HCT116 (cell line): ENCODE measurements at regions not wholly inside any gene's neighbourhood (a gene's known extent, or its start where the extent isn't known, plus 50 kb on each side); places are given as distances from the start of the nearest gene placed in this dataset.

Source experiments
- ATAC-seq: fragments of 200-7000 bp; cut with Tn5 transposase; 2 replicates; pipeline ENCODE4 v1.9.1; 2020; ENCODE audit warnings: mild to moderate bottlenecking, moderate library complexity
- BruUV-seq: library from RNA; stranded (reverse); fragments of 400-500 nt; replicated peaks from 2 replicates; lab custom pipeline; 2021; lab: Mats Ljungman, UMichigan
- CTCF ChIA-PET: fragments of 300-600 bp; sonication (Branson Sonifier 250); formaldehyde crosslinking; loops from one replicate; lab custom pipeline; 2021; ENCODE audit warnings: antibody characterized with exemption; lab: Charles Lee
- POLR2A ChIA-PET: fragments of 300-600, 350-600 bp; sonication (Branson Sonifier 250); formaldehyde crosslinking; loops from one replicate; lab custom pipeline; 2021; ENCODE audit warnings: antibody characterized with exemption; lab: Charles Lee
- RAD21 ChIA-PET, 2 experiments: fragments of 300-600 bp; sonication (Branson Sonifier 250); formaldehyde crosslinking; loops; one replicate each; lab custom pipeline; 2023; ENCODE audit warnings: low total read pairs in 2 of 2; ENCODE audit not compliant: uncharacterized antibody in 2 of 2, unreplicated experiment in 2 of 2, low non-redundant PET in 1 of 2; lab: Charles Lee
- DNase-seq: peaks from one replicate; pipeline ENCODE4 v3.0.0-alpha.2; 2010; ENCODE audit warnings: low read depth, low spot score
- H2AFZ ChIP-seq: fragments of 200-600 bp; shearing (Covaris generic), sonication (generic); 2 replicates; pipeline ENCODE4 v1.6.1; 2017; ENCODE audit warnings: low read depth, mixed run types, mixed read lengths, antibody characterized with exemption, low read length; ENCODE audit not compliant: poor library complexity, severe bottlenecking
- H3K27ac ChIP-seq: 2 replicates; pipeline ENCODE4 v1.5.1; 2012; ENCODE audit warnings: low read depth, low read length
- H3K27me3 ChIP-seq: fragments of 200-600 bp; sonication (generic); 2 replicates; pipeline ENCODE4 v1.6.1; 2016; ENCODE audit warnings: mixed run types, low read length, mixed read lengths; ENCODE audit not compliant: insufficient read depth
- H3K36me3 ChIP-seq, 2 experiments: fragments of 200-500 bp in 1 of 2; fragments of 200-600 bp in 1 of 2; sonication (Bioruptor generic) in 1 of 2; sonication (generic) in 1 of 2; 2 replicates each; pipeline versions ENCODE4 v1.5.1 to v1.6.1; 2014 to 2016; ENCODE audit warnings: low read length in 2 of 2, inconsistent platforms in 1 of 2, mixed read lengths in 1 of 2, mixed run types in 1 of 2; ENCODE audit not compliant: insufficient read depth in 2 of 2, control insufficient read depth in 1 of 2
- H3K4me1 ChIP-seq, 2 experiments: fragments of 200-600 bp in 1 of 2; sonication (generic) in 1 of 2; 2 replicates each; pipeline versions ENCODE4 v1.5.1 to v1.6.1; 2012 to 2017; ENCODE audit warnings: low read length in 2 of 2, inconsistent platforms in 1 of 2, mild to moderate bottlenecking in 1 of 2, mixed read lengths in 1 of 2, mixed run types in 1 of 2, moderate library complexity in 1 of 2; ENCODE audit not compliant: insufficient read depth in 2 of 2, control insufficient read depth in 1 of 2
- H3K4me2 ChIP-seq: fragments of 200-600 bp; sonication (generic); 2 replicates; pipeline ENCODE4 v1.6.1; 2017; ENCODE audit warnings: mixed run types, low read length, mixed read lengths
- H3K4me3 ChIP-seq, 2 experiments: fragments of 200-600 bp in 1 of 2; sonication (generic) in 1 of 2; replicated peaks in 1 of 2; 2 replicates each; pipeline ENCODE4 v1.5.1; 2011 to 2016; ENCODE audit warnings: low read length in 2 of 2, control low read depth in 1 of 2, low read depth in 1 of 2, mild to moderate bottlenecking in 1 of 2, mixed read lengths in 1 of 2, mixed run types in 1 of 2
- H3K79me2 ChIP-seq: fragments of 200-600 bp; sonication (generic); 2 replicates; pipeline ENCODE4 v1.6.1; 2017; ENCODE audit warnings: mild to moderate bottlenecking, mixed run types, low read length, moderate library complexity, mixed read lengths; ENCODE audit not compliant: insufficient read depth
- H3K9ac ChIP-seq: fragments of 200-600 bp; sonication (generic); 2 replicates; pipeline ENCODE4 v1.6.1; 2016; ENCODE audit warnings: low read length, mixed read lengths
- H3K9me2 ChIP-seq: fragments of 200-600 bp; sonication (generic), shearing (Covaris generic); 2 replicates; pipeline ENCODE4 v1.6.1; 2017; ENCODE audit warnings: mixed run types, mild to moderate bottlenecking, moderate library complexity; ENCODE audit not compliant: insufficient read depth
- H3K9me3 ChIP-seq, 2 experiments: fragments of 200-500 bp in 1 of 2; fragments of 200-600 bp in 1 of 2; sonication (Bioruptor generic) in 1 of 2; sonication (generic) in 1 of 2; 2 replicates each; pipeline ENCODE4 v1.6.1; 2014 to 2017; ENCODE audit warnings: low read length in 2 of 2, mixed read lengths in 2 of 2, inconsistent platforms in 1 of 2, low read depth in 1 of 2, mild to moderate bottlenecking in 1 of 2, mixed run types in 1 of 2, moderate library complexity in 1 of 2; ENCODE audit not compliant: control insufficient read depth in 1 of 2, insufficient read depth in 1 of 2
- H4K20me1 ChIP-seq: fragments of 200-600 bp; sonication (generic), shearing (Covaris generic); 2 replicates; pipeline ENCODE4 v1.6.1; 2017; ENCODE audit warnings: mixed run types, mild to moderate bottlenecking, moderate library complexity; ENCODE audit not compliant: insufficient read depth
- CTCF ChIP-seq, 3 experiments: fragments of 200-600 bp in 1 of 3; sonication (generic) in 1 of 3; IDR thresholded peaks in 2 of 3; conservative IDR thresholded peaks in 1 of 3; 2 replicates each; pipeline ENCODE4 v1.5.1; 2012 to 2017; ENCODE audit warnings: low read depth in 2 of 3, low read length in 2 of 3, antibody characterized with exemption in 1 of 3, borderline replicate concordance in 1 of 3, control low read depth in 1 of 3, mild to moderate bottlenecking in 1 of 3, mixed read lengths in 1 of 3, mixed run types in 1 of 3, moderate library complexity in 1 of 3; ENCODE audit not compliant: insufficient read depth in 1 of 3
- RAD21 ChIP-seq: IDR thresholded peaks from 2 replicates; pipeline ENCODE4 v1.6.1; 2012; ENCODE audit warnings: low read depth, mild to moderate bottlenecking
- REST ChIP-seq: IDR thresholded peaks from 2 replicates; pipeline ENCODE4 v1.6.1; 2012; ENCODE audit warnings: low read depth
- TCF7L2 ChIP-seq: IDR thresholded peaks from 2 replicates; pipeline ENCODE4 v1.7.0; 2011; ENCODE audit warnings: borderline replicate concordance, inconsistent platforms; ENCODE audit not compliant: insufficient read depth, insufficient read length; ENCODE audit errors: extremely low read depth
- ZNF274 ChIP-seq: fragments of 200-500 bp; sonication (Bioruptor generic); IDR thresholded peaks from 2 replicates; pipeline ENCODE4 v1.6.1; 2014; ENCODE audit warnings: mild to moderate bottlenecking, low read depth, low read length, inconsistent platforms
- intact Hi-C: fragments of 100-400 bp; cut with micrococcal nuclease; formaldehyde crosslinking; loops from 2 replicates; pipeline ENCODE4 v1.10.0; 2022

- Histone ChIP-seq H3K9me3 (no peaks in the 10 kb centered on the region), H4K20me1 (no peaks in the 10 kb centered on the region), H3K4me1 (peaks cover 14 to 19% of the 10 kb centered on the region in 2 experiments), H3K27me3 (no peaks in the 10 kb centered on the region), H3K27ac (no peak overlapping the region), H3K4me2 (no peak overlapping the region), H3K9ac (no peak overlapping the region), H3K9me2 (no peaks in the 10 kb centered on the region), H3K4me3 (no peak overlapping the region), H2AFZ (no peak overlapping the region), H3K79me2 (no peaks in the 10 kb centered on the region), H3K36me3 (no peaks in the 10 kb centered on the region; a peak in 1 of 4 replicates)
- no peak for TF ChIP-seq RAD21
- TF ChIP-seq TCF7L2: no peak
- TF ChIP-seq ZNF274: no peak
- no peak for TF ChIP-seq CTCF (IDR thresholded peaks at IDR 0.05 in 2 of 3, conservative IDR thresholded peaks at IDR 0.05 in 1 of 3; ENCODE audit: borderline replicate concordance in 1 of 3, insufficient read depth in 1 of 3, low read depth in 2 of 3, low read length in 2 of 3)
- no peak for TF ChIP-seq REST
- intact Hi-C loops: no loop called here
- ATAC-seq: no peak
- ChIA-PET RAD21 (no interaction called here), CTCF (no interaction called here), POLR2A (no interaction called here)
- no peak for DNase-seq
- no TSS peak for BruUV-seq
Observed at GRCh38 chr6:90365002-90365401, 68.4 kb upstream of the BACH2 start.
